SK-N-SH treated with all-trans-retinoic acid at 6 μM for 48 hours (cell line): ENCODE measurements at regions not wholly inside any gene's neighbourhood (a gene's known extent, or its start where the extent isn't known, plus 50 kb on each side); places are given as distances from the start of the nearest gene placed in this dataset.

ENCODE experiments used
- ATAC-seq: fragments of 200-7000 bp; cut with Tn5 transposase; 3 replicates; pipeline ENCODE4 v1.9.1; 2020; ENCODE audit warnings: mild to moderate bottlenecking, moderate library complexity
- ARNTL ChIP-seq: fragments of 450-650 bp; formaldehyde crosslinking; IDR thresholded peaks from 2 replicates; pipeline ENCODE4 v1.5.0; 2020; ENCODE audit warnings: low read depth, mild to moderate bottlenecking, moderate library complexity, borderline replicate concordance
- BACH2 ChIP-seq: fragments of 250-450 bp; sonication (Bioruptor Pico); IDR thresholded peaks from 2 replicates; pipeline ENCODE4 v1.9.0; 2021; ENCODE audit warnings: mild to moderate bottlenecking, borderline replicate concordance
- CSDC2 ChIP-seq: fragments of 250-450 bp; sonication (Bioruptor Pico); IDR thresholded peaks from 2 replicates; pipeline ENCODE4 v1.5.0; 2020; ENCODE audit warnings: mild to moderate bottlenecking, moderate library complexity
- ESRRG ChIP-seq: fragments of 250-450 bp; sonication (Bioruptor Pico); IDR thresholded peaks from 2 replicates; pipeline ENCODE4 v1.6.1; 2021; ENCODE audit warnings: mild to moderate bottlenecking
- GLIS3 ChIP-seq: fragments of 250-450 bp; sonication (Bioruptor Pico); IDR thresholded peaks from 2 replicates; pipeline ENCODE4 v1.5.0; 2020; ENCODE audit warnings: mild to moderate bottlenecking, moderate library complexity
- ISL1 ChIP-seq: fragments of 250-450 bp; sonication (Bioruptor Pico); IDR thresholded peaks from 2 replicates; pipeline ENCODE4 v2.1.2; 2022; ENCODE audit warnings: mild to moderate bottlenecking, moderate library complexity
- PPARA ChIP-seq: fragments of 250-450 bp; sonication (Bioruptor Pico); IDR thresholded peaks from 2 replicates; pipeline ENCODE4 v1.5.0; 2020; ENCODE audit warnings: mild to moderate bottlenecking, borderline replicate concordance
- RARB ChIP-seq: fragments of 250-450 bp; sonication (Bioruptor Pico); IDR thresholded peaks from 2 replicates; pipeline ENCODE4 v1.8.0; 2021; ENCODE audit warnings: mild to moderate bottlenecking, moderate library complexity
- SNAI2 ChIP-seq: fragments of 250-450 bp; sonication (Bioruptor Pico); IDR thresholded peaks from 2 replicates; pipeline ENCODE4 v1.5.0; 2020; ENCODE audit warnings: mild to moderate bottlenecking, moderate library complexity
- TCF4 ChIP-seq: fragments of 250-450 bp; sonication (Bioruptor Pico); IDR thresholded peaks from 2 replicates; pipeline ENCODE4 v1.8.0; 2021; ENCODE audit warnings: mild to moderate bottlenecking, moderate library complexity, borderline replicate concordance
- TOX ChIP-seq: fragments of 250-450 bp; sonication (Bioruptor Pico); IDR thresholded peaks from 2 replicates; pipeline ENCODE4 v1.8.0; 2021; ENCODE audit warnings: mild to moderate bottlenecking, moderate library complexity, borderline replicate concordance
- ZC3H10 ChIP-seq: fragments of 250-450 bp; sonication (Bioruptor Pico); IDR thresholded peaks from 2 replicates; pipeline ENCODE4 v1.5.1; 2021; ENCODE audit warnings: mild to moderate bottlenecking, moderate library complexity
- ZFP30 ChIP-seq: fragments of 450-650 bp; formaldehyde crosslinking; IDR thresholded peaks from 2 replicates; pipeline ENCODE4 v1.5.0; 2022; ENCODE audit warnings: mild to moderate bottlenecking, moderate library complexity
- ZNF565 ChIP-seq: fragments of 450-650 bp; formaldehyde crosslinking; conservative IDR thresholded peaks from 2 replicates; pipeline ENCODE4 v1.5.0; 2020; ENCODE audit warnings: low read depth, mild to moderate bottlenecking, moderate library complexity
- ZNF70 ChIP-seq: fragments of 450-650 bp; formaldehyde crosslinking; IDR thresholded peaks from 2 replicates; pipeline ENCODE4 v1.5.0; 2020; ENCODE audit warnings: mild to moderate bottlenecking, moderate library complexity
- ZNF8 ChIP-seq: fragments of 450-650 bp; formaldehyde crosslinking; IDR thresholded peaks from 2 replicates; pipeline ENCODE4 v1.5.0; 2020; ENCODE audit warnings: mild to moderate bottlenecking, moderate library complexity
- TF ChIP-seq, protein P1 (sequence below): fragments of 250-450 bp; sonication (Bioruptor Pico); IDR thresholded peaks from 2 replicates; pipeline ENCODE4 v1.5.0; 2020; ENCODE audit warnings: mild to moderate bottlenecking, moderate library complexity
- TF ChIP-seq, protein P2 (sequence below): fragments of 250-450 bp; sonication (Bioruptor Pico); IDR thresholded peaks from 2 replicates; pipeline ENCODE4 v1.8.0; 2020; ENCODE audit warnings: mild to moderate bottlenecking, moderate library complexity, borderline replicate concordance
- TF ChIP-seq, protein P3 (sequence below): fragments of 250-450 bp; sonication (Bioruptor Pico); IDR thresholded peaks from 2 replicates; pipeline ENCODE4 v1.8.0; 2021; ENCODE audit warnings: low read depth, mild to moderate bottlenecking, moderate library complexity, borderline replicate concordance
- TF ChIP-seq, protein P4 (sequence below): fragments of 250-450 bp; sonication (Bioruptor Pico); IDR thresholded peaks from 2 replicates; pipeline ENCODE4 v1.5.1; 2020; ENCODE audit warnings: low read depth, mild to moderate bottlenecking, moderate library complexity
- TF ChIP-seq, protein P5 (sequence below): fragments of 250-450 bp; sonication (Bioruptor Pico); IDR thresholded peaks from 2 replicates; pipeline ENCODE4 v1.5.1; 2021; ENCODE audit warnings: mild to moderate bottlenecking, moderate library complexity

DNA sequence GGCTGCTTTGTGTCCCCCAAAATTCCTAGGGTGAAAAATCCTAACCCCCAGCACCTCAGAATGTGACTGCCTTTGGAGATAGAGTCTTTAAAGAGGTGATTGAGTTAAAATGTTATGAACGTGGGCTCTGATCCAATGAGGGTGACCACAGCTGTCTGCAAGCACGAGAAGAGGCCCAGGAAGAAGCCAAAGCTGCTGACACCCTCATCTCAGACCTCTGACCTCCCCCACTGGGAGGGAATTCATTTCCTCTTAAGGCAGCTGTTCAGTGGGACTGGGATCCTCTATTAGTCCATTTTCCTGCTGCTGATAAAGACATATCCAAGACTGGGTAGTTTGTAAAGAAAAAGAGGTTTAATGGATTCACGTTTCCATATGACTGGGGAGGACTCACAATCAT lies 544.4 kb downstream of the DCDC2C start:
- ATAC-seq = no peak
- TF ChIP-seq PPARA (CRISPR knock-in tag) = no peak
- TF ChIP-seq, protein P1, sequence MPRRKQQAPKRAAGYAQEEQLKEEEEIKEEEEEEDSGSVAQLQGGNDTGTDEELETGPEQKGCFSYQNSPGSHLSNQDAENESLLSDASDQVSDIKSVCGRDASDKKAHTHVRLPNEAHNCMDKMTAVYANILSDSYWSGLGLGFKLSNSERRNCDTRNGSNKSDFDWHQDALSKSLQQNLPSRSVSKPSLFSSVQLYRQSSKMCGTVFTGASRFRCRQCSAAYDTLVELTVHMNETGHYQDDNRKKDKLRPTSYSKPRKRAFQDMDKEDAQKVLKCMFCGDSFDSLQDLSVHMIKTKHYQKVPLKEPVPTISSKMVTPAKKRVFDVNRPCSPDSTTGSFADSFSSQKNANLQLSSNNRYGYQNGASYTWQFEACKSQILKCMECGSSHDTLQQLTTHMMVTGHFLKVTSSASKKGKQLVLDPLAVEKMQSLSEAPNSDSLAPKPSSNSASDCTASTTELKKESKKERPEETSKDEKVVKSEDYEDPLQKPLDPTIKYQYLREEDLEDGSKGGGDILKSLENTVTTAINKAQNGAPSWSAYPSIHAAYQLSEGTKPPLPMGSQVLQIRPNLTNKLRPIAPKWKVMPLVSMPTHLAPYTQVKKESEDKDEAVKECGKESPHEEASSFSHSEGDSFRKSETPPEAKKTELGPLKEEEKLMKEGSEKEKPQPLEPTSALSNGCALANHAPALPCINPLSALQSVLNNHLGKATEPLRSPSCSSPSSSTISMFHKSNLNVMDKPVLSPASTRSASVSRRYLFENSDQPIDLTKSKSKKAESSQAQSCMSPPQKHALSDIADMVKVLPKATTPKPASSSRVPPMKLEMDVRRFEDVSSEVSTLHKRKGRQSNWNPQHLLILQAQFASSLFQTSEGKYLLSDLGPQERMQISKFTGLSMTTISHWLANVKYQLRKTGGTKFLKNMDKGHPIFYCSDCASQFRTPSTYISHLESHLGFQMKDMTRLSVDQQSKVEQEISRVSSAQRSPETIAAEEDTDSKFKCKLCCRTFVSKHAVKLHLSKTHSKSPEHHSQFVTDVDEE = no peak
- TF ChIP-seq, protein P2, sequence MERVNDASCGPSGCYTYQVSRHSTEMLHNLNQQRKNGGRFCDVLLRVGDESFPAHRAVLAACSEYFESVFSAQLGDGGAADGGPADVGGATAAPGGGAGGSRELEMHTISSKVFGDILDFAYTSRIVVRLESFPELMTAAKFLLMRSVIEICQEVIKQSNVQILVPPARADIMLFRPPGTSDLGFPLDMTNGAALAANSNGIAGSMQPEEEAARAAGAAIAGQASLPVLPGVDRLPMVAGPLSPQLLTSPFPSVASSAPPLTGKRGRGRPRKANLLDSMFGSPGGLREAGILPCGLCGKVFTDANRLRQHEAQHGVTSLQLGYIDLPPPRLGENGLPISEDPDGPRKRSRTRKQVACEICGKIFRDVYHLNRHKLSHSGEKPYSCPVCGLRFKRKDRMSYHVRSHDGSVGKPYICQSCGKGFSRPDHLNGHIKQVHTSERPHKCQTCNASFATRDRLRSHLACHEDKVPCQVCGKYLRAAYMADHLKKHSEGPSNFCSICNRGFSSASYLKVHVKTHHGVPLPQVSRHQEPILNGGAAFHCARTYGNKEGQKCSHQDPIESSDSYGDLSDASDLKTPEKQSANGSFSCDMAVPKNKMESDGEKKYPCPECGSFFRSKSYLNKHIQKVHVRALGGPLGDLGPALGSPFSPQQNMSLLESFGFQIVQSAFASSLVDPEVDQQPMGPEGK (CRISPR knock-in tag) = no peak
- TF ChIP-seq, all 23 proteins: peak for 0

DNA sequence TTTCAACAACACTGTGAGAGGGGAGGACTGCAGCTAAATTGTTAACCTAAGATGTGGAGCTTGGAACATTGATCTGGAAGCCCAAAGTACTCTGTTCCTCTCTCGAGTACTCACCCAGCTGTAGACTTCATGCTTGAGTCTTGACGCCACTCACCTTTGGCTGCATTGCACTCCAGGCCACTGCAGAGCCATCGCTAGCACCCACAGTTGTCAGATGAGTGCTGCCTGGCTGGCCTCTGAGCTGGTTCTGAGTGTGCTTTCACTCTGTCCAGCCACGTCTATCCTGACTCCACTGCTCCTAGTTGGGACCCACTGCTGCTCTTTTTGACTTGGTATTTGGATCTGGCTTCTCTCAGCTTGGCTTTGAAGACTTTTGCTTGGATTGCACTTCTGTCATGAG lies 552.1 kb downstream of the DCDC2C start:
- ATAC-seq = no peak

DNA sequence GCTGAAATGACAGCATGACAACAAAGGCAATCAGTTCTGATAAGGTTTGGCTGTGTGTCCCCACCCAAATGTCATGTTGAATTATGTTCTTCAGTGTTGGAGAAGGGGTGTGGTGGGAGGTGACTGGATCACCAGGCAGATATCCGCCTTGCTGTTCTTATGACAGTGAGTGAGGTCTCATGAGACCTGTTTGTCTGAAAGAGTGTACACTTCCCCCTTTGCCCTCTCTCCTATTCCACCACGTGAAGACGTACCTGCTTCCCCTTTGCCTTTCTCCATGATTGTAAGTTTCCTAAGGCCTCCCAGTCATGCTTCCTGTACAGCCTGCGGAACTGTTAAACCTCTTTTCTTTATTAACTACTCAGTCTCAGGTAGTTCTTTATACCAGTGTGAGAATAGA lies 553.0 kb downstream of the DCDC2C start:
- ATAC-seq = no peak
- TF ChIP-seq ZNF565 (CRISPR knock-in tag) = no peak
- TF ChIP-seq, protein P3, sequence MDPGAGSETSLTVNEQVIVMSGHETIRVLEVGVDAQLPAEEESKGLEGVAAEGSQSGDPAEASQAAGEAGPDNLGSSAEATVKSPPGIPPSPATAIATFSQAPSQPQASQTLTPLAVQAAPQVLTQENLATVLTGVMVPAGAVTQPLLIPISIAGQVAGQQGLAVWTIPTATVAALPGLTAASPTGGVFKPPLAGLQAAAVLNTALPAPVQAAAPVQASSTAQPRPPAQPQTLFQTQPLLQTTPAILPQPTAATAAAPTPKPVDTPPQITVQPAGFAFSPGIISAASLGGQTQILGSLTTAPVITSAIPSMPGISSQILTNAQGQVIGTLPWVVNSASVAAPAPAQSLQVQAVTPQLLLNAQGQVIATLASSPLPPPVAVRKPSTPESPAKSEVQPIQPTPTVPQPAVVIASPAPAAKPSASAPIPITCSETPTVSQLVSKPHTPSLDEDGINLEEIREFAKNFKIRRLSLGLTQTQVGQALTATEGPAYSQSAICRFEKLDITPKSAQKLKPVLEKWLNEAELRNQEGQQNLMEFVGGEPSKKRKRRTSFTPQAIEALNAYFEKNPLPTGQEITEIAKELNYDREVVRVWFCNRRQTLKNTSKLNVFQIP = no peak
- no peak for TF ChIP-seq ZC3H10 (CRISPR knock-in tag)
- TF ChIP-seq ZNF70 = no peak
- TF ChIP-seq CSDC2 (CRISPR knock-in tag) = no peak
- no peak for TF ChIP-seq ZFP30
- TF ChIP-seq ESRRG (CRISPR knock-in tag) = no peak
- no peak for TF ChIP-seq ISL1 (CRISPR knock-in tag)
- TF ChIP-seq, protein P4, sequence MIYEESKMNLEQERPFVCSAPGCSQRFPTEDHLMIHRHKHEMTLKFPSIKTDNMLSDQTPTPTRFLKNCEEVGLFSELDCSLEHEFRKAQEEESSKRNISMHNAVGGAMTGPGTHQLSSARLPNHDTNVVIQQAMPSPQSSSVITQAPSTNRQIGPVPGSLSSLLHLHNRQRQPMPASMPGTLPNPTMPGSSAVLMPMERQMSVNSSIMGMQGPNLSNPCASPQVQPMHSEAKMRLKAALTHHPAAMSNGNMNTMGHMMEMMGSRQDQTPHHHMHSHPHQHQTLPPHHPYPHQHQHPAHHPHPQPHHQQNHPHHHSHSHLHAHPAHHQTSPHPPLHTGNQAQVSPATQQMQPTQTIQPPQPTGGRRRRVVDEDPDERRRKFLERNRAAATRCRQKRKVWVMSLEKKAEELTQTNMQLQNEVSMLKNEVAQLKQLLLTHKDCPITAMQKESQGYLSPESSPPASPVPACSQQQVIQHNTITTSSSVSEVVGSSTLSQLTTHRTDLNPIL = no peak
- TF ChIP-seq BACH2 (CRISPR knock-in tag) = no peak
- TF ChIP-seq, protein P1 = no peak
- no peak for TF ChIP-seq GLIS3
- TF ChIP-seq, protein P2 (CRISPR knock-in tag) = no peak
- no peak for TF ChIP-seq ARNTL (CRISPR knock-in tag)
- TF ChIP-seq, all 23 proteins: peak for 0

More for the DNA sequence above, 552.1 kb downstream of the DCDC2C start:
- TF ChIP-seq SNAI2 (no peak), ISL1 (CRISPR knock-in tag) (no peak), ZNF8 (no peak), TOX (no peak), ARNTL (CRISPR knock-in tag) (no peak), CSDC2 (CRISPR knock-in tag) (no peak), RARB (CRISPR knock-in tag) (no peak), TCF4 (no peak)
- TF ChIP-seq, protein P5, sequence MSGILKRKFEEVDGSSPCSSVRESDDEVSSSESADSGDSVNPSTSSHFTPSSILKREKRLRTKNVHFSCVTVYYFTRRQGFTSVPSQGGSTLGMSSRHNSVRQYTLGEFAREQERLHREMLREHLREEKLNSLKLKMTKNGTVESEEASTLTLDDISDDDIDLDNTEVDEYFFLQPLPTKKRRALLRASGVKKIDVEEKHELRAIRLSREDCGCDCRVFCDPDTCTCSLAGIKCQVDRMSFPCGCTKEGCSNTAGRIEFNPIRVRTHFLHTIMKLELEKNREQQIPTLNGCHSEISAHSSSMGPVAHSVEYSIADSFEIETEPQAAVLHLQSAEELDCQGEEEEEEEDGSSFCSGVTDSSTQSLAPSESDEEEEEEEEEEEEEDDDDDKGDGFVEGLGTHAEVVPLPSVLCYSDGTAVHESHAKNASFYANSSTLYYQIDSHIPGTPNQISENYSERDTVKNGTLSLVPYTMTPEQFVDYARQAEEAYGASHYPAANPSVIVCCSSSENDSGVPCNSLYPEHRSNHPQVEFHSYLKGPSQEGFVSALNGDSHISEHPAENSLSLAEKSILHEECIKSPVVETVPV = no peak
